DMS153 treated with DMSO at 0.1 percent for 48 hours (cell line): ENCODE measurements at regions not wholly inside any gene's neighbourhood (a gene's known extent, or its start where the extent isn't known, plus 50 kb on each side); places are given as distances from the start of the nearest gene placed in this dataset.
"Not testable (repeated sequence)": the region's sequence is repeated elsewhere in the genome, so short reads cannot be mapped to it uniquely, and the experiment has no call there.

Source experiments
- DNase-seq: peaks from one replicate; lab custom pipeline; 2025; ENCODE audit not compliant: unreplicated experiment; lab: John Stamatoyannopoulos, UW

DNA sequence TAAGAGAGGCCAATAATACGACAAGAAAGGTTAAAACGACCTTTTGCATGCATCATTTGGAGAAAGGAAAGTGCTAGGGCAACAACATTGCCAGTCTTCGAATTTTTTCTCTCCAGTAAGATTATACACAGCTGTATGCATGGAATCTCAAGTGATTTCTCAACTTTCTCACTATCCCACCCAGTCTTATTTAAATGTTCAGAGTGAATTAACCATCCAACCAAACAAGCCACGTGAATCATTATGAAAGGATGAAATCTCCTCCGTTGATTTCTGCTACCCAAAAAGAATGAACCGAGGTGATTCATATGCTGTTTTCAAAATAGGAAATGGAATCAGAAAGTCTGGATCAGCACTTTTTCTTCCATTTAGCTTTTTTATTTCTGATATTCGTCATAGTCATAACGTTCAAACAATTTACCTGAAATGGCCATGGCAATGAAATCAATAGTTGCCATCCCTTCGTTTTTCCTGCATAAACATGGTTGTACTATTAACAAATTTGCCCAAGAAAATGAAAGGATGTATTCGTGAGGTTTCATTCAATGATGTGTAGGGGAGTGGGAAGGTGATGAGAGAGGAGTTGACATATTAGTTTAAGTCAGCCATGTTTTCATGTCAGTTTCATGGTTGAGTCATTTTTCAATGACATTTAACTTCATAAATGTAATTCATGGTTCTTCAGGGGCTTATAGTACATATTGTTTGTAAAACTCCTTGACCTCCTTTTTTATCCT, 170.9 kb upstream of the WWC1 start:
- no peak for DNase-seq

DNA sequence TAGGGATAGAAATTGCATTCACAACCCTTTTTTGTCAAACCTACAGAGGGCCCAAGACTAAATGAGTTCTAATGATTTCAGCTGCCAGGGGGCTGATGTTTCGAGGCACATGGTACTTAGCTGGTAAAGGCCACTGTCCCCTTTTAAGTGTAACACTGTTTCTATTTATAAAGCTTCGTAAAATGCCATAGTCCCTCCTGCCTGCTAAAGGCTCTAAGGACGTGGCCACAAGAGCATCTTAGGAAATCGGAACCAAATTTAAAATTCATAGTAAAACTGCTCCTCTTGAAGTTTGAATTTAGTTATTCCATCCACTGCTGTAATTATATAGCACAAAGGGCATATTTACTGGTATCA, 170.3 kb upstream of the WWC1 start:
- no peak for DNase-seq

DNA sequence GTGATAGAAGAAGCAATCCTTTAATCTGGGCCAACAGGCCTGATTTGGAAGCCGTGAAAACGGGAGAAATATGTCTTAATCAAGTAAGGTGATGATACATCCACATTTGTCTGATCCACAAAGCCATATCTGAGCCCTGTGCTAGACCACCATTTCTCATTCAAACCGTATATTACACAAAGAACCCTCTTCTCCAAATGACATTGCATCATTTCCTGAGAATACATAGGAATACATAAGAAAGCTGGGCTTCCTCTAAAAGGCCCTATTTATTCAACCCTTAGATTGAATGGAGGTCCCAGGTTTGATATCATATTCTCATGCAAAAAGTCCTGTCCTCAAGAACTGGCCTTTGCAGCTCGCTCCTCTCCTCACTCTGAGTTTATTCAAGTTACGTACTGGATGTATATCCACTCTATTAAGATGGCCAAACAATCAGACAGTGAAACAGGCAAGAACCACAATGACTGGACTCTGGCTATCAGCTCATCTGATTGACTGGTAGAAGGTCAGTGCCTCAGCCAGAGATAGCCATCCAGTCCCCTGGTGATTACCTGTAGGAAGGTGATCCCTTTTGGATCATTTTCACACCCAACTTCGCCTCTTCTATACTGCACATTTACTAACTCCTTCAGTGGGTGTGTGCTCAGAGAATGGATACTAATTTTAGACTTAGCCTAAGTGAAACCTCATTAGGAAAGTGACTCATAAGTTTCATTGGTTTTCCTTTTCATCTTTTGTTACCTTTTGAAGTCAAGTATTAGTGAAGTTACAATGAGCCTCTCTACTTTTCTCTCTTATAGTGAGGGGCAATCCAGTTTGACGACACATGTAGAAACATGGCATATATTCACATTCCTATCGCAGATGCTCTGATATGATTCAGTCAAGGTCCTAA, 167.6 kb upstream of the WWC1 start:
- DNase-seq, result no peak

DNA sequence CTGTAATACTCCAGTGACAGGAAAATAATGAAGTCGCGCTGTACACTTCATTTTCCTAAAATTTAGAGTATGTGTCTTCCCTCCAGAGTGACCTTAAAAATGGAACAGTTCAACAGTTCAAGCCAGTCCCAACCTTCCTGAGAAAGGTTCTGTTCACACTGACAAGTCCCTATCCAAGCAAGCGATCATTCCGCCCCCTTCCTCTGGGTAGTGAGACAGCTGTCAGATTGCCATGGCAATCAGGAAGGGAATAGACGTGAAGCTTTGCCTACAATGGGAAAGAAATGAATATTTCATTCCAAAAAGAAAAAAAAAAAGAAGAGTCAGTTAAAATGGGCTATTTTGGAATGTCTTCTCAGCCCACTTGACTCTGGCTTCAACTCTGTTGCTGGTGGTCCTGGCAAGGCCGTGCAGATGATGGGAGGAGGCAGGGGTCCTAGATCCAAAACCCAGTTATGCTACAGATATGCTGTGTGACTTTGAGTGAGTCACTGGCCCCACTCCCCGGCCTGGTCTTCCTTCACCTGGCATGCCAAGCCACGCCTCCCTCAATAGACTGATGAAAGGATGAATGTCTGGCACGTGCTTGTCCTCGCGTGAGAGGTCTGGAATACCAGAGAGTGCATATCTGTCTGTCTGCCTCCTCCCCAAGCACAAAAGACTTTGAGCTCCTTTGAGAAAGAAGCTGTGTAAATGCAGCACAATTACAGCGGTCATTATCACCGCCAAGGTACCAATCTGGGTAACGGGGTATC, 165.8 kb upstream of the WWC1 start:
- no peak for DNase-seq

DNA sequence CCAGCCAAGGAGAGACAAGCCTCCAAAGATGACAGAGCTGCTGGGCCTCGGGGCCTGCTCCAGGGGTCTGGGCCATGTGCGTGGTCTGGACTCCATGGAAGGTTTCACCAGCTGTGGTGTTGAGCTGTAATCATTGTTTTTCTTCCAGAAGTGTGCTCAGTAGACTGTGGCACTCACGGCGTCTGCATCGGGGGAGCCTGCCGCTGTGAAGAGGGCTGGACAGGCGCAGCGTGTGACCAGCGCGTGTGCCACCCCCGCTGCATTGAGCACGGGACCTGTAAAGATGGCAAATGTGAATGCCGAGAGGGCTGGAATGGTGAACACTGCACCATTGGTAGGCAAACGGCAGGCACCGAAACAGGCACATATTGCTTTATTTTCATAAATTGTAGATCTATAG, 164.8 kb upstream of the WWC1 start:
- DNase-seq, result no peak

DNA sequence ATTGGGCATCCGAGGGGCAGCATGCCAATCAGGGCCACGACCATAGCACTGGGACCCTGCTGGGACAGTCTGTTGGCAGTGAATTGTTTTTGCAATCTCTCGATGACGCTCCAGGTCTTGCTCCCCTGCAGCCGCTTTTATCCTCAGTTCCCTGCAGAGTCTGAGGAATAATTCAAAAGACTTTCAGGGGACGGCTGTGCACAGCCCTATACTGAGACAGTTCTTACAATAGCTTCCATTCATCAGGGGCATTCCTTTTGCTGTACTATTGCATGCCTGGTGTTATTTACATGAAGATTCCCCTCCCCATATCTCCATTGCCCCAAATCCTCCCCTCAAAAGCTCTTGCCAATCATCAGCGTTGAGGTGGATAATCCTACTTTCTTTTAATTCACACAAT, 163.3 kb upstream of the WWC1 start:
- DNase-seq, result no peak

DNA sequence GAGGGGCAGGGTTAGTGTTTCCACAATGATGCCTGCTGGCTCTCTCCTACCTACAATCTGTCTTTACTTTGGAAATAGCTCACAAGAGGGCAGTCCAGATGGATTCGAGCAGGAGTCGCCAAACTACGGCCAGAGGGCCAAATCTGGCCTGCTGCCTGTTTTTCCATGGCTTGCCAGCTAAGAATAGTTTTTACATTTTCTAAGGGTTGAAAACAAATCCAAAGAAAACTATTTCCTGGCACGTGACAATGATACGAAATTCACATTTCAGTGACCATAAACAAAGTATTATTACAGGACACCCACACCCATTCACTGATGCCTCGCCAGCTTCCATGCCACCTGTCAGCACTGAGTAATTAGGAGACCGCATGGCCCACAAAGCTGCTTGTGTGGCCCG, 162.9 kb upstream of the WWC1 start:
- DNase-seq, result no peak

DNA sequence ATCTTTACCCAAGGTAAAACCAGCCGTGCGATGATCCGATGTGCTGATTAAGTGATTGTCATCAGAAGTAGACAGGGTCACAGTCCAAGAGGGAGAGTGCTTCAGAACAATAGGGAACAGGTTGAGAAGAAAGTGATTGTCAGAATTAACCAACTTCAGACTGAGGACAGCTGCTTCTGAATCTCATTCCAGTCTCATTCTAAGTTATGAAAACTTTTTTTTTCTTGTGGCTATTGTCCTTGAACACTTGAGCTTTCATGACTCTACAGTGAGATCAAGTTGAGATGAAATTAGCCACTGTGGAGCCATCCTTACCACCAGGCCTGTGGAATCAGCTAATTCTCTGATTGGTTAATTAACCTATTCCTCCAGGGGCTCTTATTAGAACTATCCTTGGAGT, 159.9 kb upstream of the WWC1 start:
- DNase-seq, result no peak

DNA sequence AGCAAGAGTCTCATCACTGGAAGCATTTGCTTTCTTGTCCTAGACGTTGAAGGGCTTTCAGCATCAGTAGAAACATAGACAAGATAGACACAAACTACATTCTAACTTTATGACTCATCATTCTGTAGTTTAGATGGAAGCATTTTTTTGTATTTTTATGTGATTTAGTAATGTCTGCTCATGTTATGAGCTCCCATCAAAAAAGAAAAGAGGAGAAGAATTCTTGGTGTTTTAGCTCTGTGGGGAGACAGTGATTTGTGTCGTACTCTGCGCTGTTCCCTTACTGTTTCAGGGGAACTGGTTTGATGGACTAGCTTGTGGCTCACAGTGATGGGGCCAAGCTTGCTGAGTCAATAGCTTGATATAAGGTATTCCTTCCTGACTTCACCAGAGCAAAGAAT, 159.2 kb upstream of the WWC1 start:
- no peak for DNase-seq

DNA sequence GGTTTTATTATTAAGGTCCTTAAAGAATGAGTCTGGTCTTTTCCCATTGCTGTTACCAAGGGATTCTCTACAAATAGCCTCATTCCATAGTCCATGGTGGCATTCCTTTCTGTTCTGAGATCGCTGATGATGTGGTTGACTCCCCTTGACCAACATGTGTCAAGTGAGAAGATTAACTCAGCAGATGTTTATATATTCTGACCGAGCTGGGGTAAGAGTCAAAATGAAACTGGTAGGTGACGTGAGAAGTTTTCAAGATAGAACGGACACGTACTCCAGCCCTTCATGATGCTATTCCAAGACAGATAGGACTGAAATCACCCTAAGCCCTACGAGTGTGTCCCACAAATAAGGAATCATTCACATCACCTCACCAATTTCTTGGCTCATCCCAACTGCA, 155.5 kb upstream of the WWC1 start:
- no peak for DNase-seq

DNA sequence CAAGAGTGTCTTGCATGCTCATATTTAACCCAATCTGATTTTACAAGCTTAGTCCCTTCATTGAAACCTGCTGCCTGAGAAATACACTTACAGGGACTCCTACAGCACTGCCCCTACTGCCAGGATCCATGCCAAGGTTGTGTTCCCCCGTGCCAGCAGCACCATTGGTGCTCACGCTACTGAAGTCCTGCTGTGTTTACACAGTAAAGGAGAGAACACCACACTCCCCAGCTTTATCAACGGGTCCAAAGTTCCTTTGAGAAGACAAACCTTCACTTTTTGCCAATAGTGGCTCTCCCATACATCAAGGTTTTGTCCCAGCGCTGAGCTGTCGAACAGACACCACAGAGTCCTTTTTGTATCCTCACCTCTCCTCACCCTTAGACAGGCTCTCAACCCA, 155.1 kb upstream of the WWC1 start:
- no peak for DNase-seq

DNA sequence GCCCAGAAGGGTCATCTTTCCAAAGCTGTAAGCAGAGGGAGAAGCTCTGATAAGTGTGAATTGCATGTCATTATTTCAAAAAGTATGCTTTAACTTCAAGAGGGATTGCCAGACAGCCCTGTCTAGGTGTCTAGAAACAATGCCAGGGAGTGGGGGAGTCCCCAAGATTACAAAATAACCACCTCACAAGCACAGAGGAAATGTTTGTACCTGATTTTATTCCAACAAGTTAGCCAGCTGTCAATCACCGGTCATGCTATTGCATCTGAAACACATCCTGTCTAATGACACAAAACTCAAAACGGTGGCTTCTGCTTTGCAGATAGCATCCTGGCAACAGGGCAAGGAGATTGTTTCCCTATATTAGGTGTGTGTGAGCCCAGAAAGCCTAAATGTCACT, 154.2 kb upstream of the WWC1 start:
- DNase-seq, result no peak

DNA sequence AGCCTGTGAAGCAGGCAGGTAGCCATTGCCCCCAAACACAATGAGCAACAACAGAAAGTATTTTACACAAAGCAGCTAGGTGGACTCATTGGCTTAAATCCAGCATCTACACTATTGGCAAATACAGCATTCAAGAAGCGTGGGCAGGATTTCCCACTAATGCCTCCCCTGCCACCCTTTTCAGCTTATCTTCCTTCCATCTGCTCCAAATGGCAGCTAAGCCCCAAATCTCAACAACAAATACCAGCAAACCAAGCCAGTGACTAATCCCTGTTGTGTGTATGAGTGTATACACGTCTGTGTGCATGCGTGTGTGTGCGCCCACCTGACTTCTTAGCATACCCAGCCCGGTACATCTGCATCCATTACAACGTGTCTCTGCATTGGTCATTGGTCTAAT, 151.2 kb upstream of the WWC1 start:
- no peak for DNase-seq

DNA sequence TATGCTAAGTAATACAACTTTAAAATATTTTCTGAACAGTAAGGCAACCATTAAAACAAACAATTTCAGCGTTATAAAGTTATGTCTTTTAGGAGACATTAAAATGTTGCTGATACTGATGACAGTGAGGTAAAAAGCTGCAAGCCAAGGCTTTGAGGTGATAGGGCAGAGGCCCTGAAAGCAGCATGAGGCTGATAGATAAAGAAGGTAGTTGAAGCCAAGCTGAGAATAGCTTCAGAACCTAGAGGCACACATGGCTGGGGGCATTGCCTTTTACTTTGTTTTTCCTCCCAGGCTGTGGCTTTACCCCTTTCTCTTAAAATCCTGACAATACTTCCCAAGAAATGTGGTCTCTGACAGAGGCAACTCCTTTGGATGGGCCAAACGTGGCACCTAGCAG, 149.0 kb upstream of the WWC1 start:
- no peak for DNase-seq

DNA sequence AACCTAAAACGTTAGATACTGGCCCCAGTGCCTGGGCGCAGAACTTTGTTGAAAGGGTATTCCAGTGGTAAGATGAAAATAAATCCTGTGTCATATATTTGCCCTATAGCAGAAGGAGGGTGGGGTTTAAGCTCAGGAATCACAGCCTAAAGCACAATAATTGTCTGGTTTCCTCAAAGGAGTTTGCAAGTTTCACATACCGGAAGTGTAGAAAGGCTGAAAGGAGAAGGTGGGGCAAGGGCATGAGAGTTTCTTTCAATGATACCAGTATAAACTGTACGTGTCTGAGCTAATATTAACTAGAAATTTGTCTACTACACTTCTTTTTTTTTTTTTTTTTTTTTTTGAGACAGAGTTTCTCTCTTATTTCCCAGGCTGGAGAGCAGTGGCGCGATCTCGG, 147.9 kb upstream of the WWC1 start:
- not testable (repeated sequence) for DNase-seq

DNA sequence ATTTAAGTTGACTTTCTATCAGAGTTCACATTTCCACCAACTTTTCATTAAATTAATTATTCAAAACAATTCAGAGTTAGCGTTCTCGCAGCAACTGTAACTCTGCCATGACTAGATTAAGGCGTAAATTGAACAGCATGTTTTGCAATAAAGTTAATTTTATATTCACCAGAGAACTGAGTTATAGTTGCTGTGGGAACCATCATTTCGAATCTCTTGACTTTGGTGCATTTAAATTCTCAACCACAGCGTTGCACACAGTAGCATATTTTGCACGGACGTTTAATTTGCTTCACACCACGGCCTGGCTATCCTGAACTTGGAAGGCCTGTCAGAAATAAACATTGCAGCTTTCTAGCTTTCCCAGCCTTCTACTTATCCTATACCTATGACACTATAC, 144.3 kb upstream of the WWC1 start:
- DNase-seq, result no peak

DNA sequence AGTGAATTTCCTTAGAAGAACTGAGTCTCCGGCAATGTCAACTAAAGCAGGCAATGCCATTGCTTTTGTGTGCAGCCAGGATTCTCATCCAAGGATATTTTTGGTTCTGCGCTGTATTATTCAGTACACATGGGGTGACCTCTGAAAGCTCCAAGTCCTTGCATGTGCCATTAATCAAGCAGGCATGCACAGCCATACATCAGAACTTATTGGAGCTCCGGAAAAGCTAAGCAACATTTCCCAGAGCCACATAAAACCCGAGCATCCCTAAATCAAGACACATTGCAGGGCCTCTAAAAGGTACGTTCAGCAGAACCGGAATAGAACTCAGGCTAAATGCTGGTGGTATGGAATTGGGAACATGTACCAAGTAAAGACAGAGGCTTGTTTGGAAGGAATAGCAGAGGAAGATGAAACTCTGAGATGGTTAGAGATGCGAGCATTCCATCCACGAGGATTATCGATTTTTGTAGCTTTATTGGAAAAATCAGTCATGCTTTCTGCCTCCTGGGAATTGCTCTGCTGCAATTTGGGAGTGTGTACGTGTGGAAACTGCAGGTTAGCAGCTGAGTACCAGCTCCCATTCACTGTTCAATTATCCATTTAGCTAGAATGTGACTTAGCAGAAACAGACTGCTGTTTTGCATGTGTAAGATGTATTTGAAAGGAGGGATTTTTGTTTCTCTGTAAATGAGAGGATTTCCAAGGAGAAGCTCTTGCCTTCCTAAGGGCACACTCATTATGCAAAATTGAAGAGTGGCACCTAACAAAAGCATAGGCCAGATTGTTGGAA, 143.7 kb upstream of the WWC1 start:
- no peak for DNase-seq

DNA sequence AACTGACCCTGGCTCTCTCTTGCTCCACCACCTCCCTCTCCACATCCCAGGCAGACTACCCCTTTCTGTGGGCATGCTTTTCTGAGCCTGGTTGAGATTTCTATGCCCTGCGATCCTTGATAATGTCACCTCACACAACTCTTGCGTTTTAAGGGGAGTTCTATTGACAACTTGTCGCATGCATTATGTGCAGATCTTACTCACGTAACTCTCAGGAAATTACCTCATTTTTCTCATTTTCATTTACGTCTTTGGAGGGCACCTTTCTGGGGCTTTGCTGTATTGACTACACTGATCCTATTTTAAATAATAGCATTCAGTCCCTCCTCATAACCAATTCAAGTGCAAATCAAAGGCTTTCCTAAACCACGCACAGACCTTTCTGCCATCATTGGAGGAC, 140.4 kb upstream of the WWC1 start:
- DNase-seq, result no peak

DNA sequence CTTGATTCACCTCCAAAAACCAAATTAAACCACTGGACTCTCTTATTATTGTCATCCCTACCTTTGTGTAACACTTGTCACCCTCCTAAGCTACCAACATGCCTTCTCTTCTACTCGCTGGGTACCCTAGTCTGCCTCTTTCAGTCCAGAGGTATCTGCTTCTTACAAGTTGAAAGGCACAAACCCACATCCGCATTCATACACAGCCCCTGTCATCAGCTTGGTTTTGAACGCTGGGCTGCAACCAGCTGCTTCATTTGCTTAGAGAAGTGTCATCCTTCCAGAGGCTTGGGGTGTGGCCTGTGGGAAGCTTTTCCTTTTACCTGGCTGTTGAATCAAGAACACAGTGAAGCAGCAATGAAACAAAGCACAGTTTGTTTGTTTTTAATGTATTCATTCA, 138.8 kb upstream of the WWC1 start:
- no peak for DNase-seq

DNA sequence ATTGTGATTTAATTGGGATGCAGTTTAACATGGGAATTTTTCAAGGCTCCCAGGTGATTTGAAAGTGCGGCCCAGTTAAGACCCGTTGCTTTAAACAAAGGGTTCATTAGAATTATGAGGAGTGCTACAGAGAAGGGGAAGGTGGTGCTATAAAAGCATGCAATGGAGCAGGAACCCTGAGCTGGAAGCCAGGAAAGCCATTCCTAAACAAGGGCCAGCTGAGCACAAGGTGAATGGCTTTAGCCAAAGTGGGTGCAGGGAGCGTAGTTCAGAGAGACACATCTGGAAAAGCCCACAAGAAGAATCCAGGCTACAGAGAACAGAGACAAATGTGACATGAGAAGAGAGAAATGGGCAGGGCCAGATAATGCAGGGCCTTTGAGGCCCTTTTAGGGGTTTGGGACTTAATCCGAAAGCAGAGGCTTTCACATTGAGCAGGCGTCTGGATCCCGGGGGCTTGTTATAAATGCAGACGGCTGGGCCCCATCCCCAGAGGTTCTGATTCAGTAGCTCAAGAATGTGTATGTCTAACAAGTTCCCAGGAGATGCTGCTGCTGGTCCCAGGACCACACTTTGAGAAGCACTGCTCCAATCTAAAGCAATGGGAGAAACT, 138.1 kb upstream of the WWC1 start:
- DNase-seq, result no peak

DNA sequence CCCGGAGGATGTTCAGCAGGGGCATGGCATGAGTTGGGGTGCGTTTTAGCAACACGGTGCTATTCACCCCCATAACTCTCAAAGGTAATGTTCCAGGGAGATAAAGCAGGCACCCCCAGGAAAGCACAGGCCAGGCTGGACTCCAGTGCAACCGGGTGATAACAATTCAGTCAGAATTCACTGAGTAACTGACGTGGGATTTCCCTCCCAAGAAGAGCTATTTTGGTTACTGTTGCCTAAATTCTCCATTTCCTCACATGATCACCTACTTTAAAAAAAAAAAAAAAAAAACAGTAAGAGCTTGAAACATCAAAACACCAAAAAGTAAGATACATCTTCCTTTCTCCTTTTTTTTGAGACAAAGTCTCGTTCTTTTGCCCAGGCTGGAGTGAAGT, 137.6 kb upstream of the WWC1 start:
- DNase-seq, result no peak
